GM12875 (cell line): ENCODE measurements at regions not wholly inside any gene's neighbourhood (a gene's known extent, or its start where the extent isn't known, plus 50 kb on each side); places are given as distances from the start of the nearest gene placed in this dataset.

Experiments used
- H3K4me3 ChIP-seq: one replicate; pipeline ENCODE4 v1.5.1; 2011; ENCODE audit warnings: low read depth, low read length, control low read depth
- TF ChIP-seq, protein P1 (sequence below): IDR thresholded peaks from 2 replicates; pipeline ENCODE4 v1.5.1; 2011; ENCODE audit warnings: low read depth, mild to moderate bottlenecking, control low read depth, inconsistent platforms, low read length, moderate library complexity, borderline replicate concordance; ENCODE audit not compliant: insufficient read depth

DNA sequence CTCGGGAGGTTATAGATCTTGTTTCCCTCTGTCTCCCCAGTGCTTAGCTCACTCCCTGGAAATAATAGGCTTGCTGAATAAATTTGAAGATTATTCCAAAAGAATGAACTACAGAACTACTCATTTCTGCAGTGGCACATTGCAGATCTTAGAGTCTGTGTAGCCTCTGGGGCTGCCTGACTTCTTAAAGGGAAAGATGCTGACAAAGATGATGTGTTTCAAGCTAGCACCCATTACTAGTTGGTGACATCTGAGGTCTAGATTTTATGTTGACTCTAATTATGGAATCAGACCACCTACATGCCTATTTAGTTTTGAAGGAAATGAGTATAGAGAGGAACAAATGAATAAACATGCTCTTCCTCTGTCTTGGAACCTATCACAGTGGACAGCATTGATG, 123.7 kb upstream of the KCNIP4 start:
- TF ChIP-seq, protein P1, sequence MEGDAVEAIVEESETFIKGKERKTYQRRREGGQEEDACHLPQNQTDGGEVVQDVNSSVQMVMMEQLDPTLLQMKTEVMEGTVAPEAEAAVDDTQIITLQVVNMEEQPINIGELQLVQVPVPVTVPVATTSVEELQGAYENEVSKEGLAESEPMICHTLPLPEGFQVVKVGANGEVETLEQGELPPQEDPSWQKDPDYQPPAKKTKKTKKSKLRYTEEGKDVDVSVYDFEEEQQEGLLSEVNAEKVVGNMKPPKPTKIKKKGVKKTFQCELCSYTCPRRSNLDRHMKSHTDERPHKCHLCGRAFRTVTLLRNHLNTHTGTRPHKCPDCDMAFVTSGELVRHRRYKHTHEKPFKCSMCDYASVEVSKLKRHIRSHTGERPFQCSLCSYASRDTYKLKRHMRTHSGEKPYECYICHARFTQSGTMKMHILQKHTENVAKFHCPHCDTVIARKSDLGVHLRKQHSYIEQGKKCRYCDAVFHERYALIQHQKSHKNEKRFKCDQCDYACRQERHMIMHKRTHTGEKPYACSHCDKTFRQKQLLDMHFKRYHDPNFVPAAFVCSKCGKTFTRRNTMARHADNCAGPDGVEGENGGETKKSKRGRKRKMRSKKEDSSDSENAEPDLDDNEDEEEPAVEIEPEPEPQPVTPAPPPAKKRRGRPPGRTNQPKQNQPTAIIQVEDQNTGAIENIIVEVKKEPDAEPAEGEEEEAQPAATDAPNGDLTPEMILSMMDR: no peak
- H3K4me3 ChIP-seq: no peak overlapping the region

DNA sequence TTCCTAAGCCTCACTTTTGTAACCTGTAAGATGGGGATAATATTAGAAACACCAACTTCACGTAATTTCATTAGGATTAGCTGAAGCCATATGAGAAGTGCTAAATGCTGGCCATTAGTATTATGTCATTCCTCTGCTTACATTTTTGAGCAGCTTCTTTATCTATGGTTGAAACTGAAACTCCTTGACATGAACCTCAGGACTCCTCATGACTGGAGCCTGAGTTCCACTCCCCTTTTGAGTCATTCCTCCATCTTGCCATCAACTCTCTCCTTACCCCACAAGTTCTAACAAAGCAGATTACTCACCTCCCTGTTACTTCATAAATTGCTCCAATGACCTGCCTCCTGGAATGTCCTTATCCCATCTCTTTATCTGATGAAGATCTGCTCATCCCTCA, 123.2 kb upstream of the KCNIP4 start:
- H3K4me3 ChIP-seq: no peak overlapping the region
- TF ChIP-seq, protein P1: no peak

DNA sequence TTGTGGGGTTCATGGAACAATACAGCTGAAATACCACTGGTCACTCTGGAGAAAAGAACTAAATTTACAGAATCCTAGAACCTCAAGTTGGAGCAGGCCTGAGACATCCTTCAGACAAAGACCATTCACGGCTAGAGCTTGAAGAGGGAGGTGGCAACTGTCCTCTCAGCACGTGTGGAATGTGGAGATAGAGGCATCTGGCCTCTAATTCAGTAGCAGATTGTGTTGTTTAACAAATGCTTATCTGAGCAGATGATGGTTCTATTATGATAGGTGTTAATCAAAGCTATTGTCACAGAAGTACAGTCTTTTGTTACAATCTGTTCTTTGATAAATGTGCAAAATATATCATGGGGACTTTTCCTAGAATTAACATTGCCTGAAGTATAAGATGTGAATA, 121.7 kb upstream of the KCNIP4 start:
- TF ChIP-seq, protein P1: no peak
- no peak overlapping the region for H3K4me3 ChIP-seq

DNA sequence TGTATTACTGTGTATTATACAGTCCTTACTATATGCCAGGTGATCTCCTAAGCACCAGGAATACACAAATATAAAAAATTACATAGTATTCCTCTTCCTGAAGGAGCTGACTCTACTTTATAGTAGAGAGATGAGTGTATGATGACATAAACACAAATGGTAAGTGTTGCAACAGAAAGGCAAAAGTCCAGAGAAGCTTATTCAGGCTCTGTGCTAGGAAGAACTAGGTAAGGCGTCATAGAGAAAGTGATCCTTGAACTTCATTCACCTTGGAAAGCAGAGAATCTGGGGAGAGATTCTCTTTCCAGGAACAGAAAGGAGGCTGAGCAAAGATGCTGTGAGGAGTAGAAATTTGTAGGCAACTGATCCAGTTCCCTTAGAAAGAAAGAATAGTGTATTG, 115.0 kb upstream of the KCNIP4 start:
- no peak overlapping the region for H3K4me3 ChIP-seq
- TF ChIP-seq, protein P1: no peak

DNA sequence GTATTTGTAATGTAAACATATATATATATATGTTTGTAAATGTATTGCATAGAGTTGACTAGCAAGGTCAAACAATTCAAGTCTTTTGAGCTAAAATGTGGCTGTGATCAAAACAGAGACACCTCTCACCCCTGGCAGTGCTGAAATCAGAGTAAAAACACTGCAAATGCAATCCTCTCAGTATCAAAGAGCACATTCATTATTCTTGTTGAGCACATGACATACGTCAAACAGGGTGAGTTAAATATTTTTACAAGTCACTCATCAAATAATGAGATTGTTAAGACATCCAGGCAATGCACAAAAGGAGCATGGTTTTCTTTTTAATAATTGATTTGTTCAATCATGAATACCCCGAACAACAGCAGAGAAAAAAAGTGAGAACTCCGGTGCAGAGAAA, 114.1 kb upstream of the KCNIP4 start:
- no peak overlapping the region for H3K4me3 ChIP-seq
- TF ChIP-seq, protein P1: no peak

DNA sequence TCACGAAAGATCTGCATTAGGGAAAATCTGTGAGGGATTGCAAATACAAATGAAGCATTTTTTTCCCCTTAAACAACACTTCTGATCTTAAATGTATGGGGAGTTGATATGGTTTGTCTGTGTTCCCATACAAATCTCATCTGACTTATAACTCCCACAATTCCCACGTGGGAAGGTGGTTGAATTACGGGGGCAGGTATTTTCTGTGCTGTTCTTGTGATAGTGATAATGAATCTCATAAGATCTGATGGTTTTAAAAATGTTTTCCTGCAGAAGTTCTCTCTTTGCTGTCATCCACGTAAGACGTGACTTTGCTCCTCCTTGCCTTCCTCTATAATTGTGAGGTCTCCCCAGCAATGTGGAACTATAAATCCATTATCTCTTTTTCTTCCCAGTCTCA, 107.4 kb upstream of the KCNIP4 start:
- no peak overlapping the region for H3K4me3 ChIP-seq
- TF ChIP-seq, protein P1: no peak

DNA sequence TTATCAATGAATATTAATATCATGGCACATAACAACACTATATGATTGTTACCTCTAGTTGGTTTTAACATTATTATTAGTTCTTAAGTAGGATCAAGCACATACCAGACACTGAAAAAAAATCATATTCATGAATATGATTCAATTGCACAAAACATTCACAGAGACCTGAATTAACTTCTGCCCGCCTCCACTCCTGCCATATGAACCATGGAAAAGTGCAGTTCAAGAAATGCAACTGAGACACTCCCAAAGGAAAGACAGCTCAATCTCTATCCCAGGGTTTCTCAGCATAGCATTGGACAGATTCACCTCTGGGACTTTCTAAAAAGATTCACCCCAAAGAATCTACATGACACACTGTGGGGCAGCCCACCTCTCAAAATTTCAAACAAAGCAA, 103.5 kb upstream of the KCNIP4 start:
- no peak overlapping the region for H3K4me3 ChIP-seq
- TF ChIP-seq, protein P1: no peak
